ENCODE measurements at regions not wholly inside any gene's neighbourhood (a gene's known extent, or its start where the extent isn't known, plus 50 kb on each side); places are given as distances from the start of the nearest gene placed in this dataset.

- H3K4me1 Mint-ChIP-seq, result no peaks in the 10 kb centered on the region
- DNase-seq (ENCODE audit: low spot score), result no peak
- no peak for ATAC-seq
- H3K27me3 Mint-ChIP-seq (ENCODE audit: low read depth), result peaks cover 3% of the 10 kb centered on the region; the same call in 1 of the 2 replicates
- H3K4me3 Mint-ChIP-seq, result no peak overlapping the region
- POLR2A ChIA-PET, result no interaction called here
- CTCF ChIA-PET, result no interaction called here
- no peak for TF ChIP-seq CDX4 (CRISPR knock-in tag; IDR thresholded peaks at IDR 0.05; ENCODE audit: borderline replicate concordance)
- TF ChIP-seq HMGXB4 (CRISPR knock-in tag; IDR thresholded peaks at IDR 0.05), result no peak
- TF ChIP-seq GABPB1 (CRISPR knock-in tag; IDR thresholded peaks at IDR 0.05), result no peak
- no peak for TF ChIP-seq ZNF532 (CRISPR knock-in tag; IDR thresholded peaks at IDR 0.05; ENCODE audit: borderline replicate concordance)
- TF ChIP-seq EMX1 (CRISPR knock-in tag; IDR thresholded peaks at IDR 0.05), result no peak
- TF ChIP-seq MYBL2 (CRISPR knock-in tag; IDR thresholded peaks at IDR 0.05), result no peak
- TF ChIP-seq USF1 (CRISPR knock-in tag; IDR thresholded peaks at IDR 0.05), result no peak
- TF ChIP-seq ARID4B (CRISPR knock-in tag; IDR thresholded peaks at IDR 0.05; ENCODE audit: borderline replicate concordance), result no peak
- H3K36me3 Mint-ChIP-seq, result peaks cover 15% of the 10 kb centered on the region
- no peak overlapping the region; the same call in 1 of the 2 replicates for H3K27ac Mint-ChIP-seq
- H3K9me3 Mint-ChIP-seq, result peaks cover 24% of the 10 kb centered on the region
Measured at GRCh38 chr6:120816794-120817193, 517.5 kb downstream of the TBC1D32 start.

- ChIA-PET POLR2A (no interaction called here), CTCF (no interaction called here)
- Mint-ChIP-seq H3K36me3 (peaks cover 6% of the 10 kb centered on the region), H3K27ac (no peak overlapping the region), H3K27me3 (ENCODE audit: low read depth) (no peaks in the 10 kb centered on the region), H3K4me3 (no peak overlapping the region), H3K4me1 (0 out of 2 replicates have a peak, but pooled peaks cover 2% of the 10 kb centered on the region), H3K9me3 (peaks cover 20% of the 10 kb centered on the region)
- no peak for DNase-seq (ENCODE audit: low spot score)
- ATAC-seq, result no peak
- TF ChIP-seq ATF1 (CRISPR knock-in tag; IDR thresholded peaks at IDR 0.05) (no peak), ZNF416 (CRISPR knock-in tag; IDR thresholded peaks at IDR 0.05) (no peak), USF1 (CRISPR knock-in tag; IDR thresholded peaks at IDR 0.05) (no peak), IRF2 (CRISPR knock-in tag; IDR thresholded peaks at IDR 0.05; ENCODE audit: borderline replicate concordance, low read depth) (no peak), ATF2 (CRISPR knock-in tag; IDR thresholded peaks at IDR 0.05; ENCODE audit: borderline replicate concordance, low read depth) (no peak), ELF4 (CRISPR knock-in tag; IDR thresholded peaks at IDR 0.05; ENCODE audit: low read depth) (no peak), ATF6 (CRISPR knock-in tag; IDR thresholded peaks at IDR 0.05) (no peak), ZNF281 (CRISPR knock-in tag; IDR thresholded peaks at IDR 0.05) (no peak)
Measured at GRCh38 chr6:120805276-120805675, 529.0 kb downstream of the TBC1D32 start.
